Testis (tissue), 2 donors: ENCODE measurements at regions not wholly inside any gene's neighbourhood (a gene's known extent, or its start where the extent isn't known, plus 50 kb on each side); places are given as distances from the start of the nearest gene placed in this dataset.

Experiments
- DNase-seq: peaks from one replicate; pipeline ENCODE4 v3.0.0-alpha.2; 2019
- H3K27ac ChIP-seq, 2 donors: fragments of 200-600 bp; sonication (generic); one replicate each; pipeline ENCODE4 v1.5.1; 2019
- H3K27me3 ChIP-seq: fragments of 200-600 bp; sonication (generic); one replicate; pipeline ENCODE4 v1.5.1; 2019
- H3K36me3 ChIP-seq: fragments of 200-600 bp; sonication (generic); one replicate; pipeline ENCODE4 v1.5.1; 2017; ENCODE audit warnings: low read depth; ENCODE audit errors: missing control alignments
- H3K4me1 ChIP-seq: fragments of 200-600 bp; sonication (generic); one replicate; pipeline ENCODE4 v1.5.1; 2019
- H3K4me3 ChIP-seq, 2 donors: fragments of 200-600 bp; sonication (generic); one replicate each; pipeline ENCODE4 v1.5.1; 2017 to 2019
- H3K9me3 ChIP-seq: fragments of 200-600 bp; sonication (generic); one replicate; pipeline ENCODE4 v1.5.1; 2017
- POLR2A ChIP-seq: fragments of 450-650 bp; IDR thresholded peaks from one replicate; pipeline ENCODE4 v1.6.1; 2017; ENCODE audit warnings: antibody characterized with exemption, mild to moderate bottlenecking, moderate library complexity
- WGBS, 2 donors: methylation state at CpG; one replicate each; pipeline ENCODE4 v1.1.5; 2018; 5-methylcytosine and 5-hydroxymethylcytosine counted together
- intact Hi-C: fragments of 100-400 bp; cut with DNase I; formaldehyde crosslinking; loops from one replicate; pipeline ENCODE4 v1.15.1; 2023; ENCODE audit warnings: low total_unique reads
- TF ChIP-seq, protein P1 (sequence below), 3 experiments: fragments of 450-650 bp in 2 of 3; fragments of 200-600 bp in 1 of 3; sonication (generic) in 1 of 3; IDR thresholded peaks; one replicate each; pipeline ENCODE4 v1.5.1; 2016 to 2019; ENCODE audit warnings: antibody characterized with exemption in 3 of 3, mild to moderate bottlenecking in 2 of 3, moderate library complexity in 1 of 3

- TF ChIP-seq, protein P1, sequence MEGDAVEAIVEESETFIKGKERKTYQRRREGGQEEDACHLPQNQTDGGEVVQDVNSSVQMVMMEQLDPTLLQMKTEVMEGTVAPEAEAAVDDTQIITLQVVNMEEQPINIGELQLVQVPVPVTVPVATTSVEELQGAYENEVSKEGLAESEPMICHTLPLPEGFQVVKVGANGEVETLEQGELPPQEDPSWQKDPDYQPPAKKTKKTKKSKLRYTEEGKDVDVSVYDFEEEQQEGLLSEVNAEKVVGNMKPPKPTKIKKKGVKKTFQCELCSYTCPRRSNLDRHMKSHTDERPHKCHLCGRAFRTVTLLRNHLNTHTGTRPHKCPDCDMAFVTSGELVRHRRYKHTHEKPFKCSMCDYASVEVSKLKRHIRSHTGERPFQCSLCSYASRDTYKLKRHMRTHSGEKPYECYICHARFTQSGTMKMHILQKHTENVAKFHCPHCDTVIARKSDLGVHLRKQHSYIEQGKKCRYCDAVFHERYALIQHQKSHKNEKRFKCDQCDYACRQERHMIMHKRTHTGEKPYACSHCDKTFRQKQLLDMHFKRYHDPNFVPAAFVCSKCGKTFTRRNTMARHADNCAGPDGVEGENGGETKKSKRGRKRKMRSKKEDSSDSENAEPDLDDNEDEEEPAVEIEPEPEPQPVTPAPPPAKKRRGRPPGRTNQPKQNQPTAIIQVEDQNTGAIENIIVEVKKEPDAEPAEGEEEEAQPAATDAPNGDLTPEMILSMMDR (IDR thresholded peaks at IDR 0.05) = no peak
- no peak for TF ChIP-seq POLR2A
- Histone ChIP-seq H3K9me3 (no peaks in the 10 kb centered on the region), H3K27me3 (no peaks in the 10 kb centered on the region), H3K36me3 (no peaks in the 10 kb centered on the region), H3K4me3 (no peak overlapping the region), H3K4me1 (no peaks in the 10 kb centered on the region), H3K27ac (no peak overlapping the region)
- DNase-seq = no peak
- intact Hi-C loops = no loop called here
- 11 to 22% methylated on average over 2 of the region's 2 CpGs for WGBS, 2 donors
These were observed 121.7 kb downstream of the CCER1 start for GRCh38 chr12:90833228-90833627.

GRCh38 chr12:90832427-90832826 is 122.5 kb downstream of the CCER1 start:
- Histone ChIP-seq H3K36me3 (no peaks in the 10 kb centered on the region), H3K27ac (no peak overlapping the region), H3K27me3 (no peaks in the 10 kb centered on the region), H3K4me1 (no peaks in the 10 kb centered on the region), H3K4me3 (no peak overlapping the region), H3K9me3 (no peaks in the 10 kb centered on the region)
- TF ChIP-seq, protein P1 (IDR thresholded peaks at IDR 0.05) = no peak
- no peak for TF ChIP-seq POLR2A
- WGBS, 2 donors = 87 to 88% methylated on average over 3 of the region's 3 CpGs
- intact Hi-C loops = no loop called here
- DNase-seq = no peak

GRCh38 chr12:90831712-90832111 is 123.3 kb downstream of the CCER1 start:
- no peaks in the 10 kb centered on the region for H3K36me3 ChIP-seq
- no peak overlapping the region for H3K4me3 ChIP-seq
- no peaks in the 10 kb centered on the region for H3K4me1 ChIP-seq
- no peaks in the 10 kb centered on the region for H3K27me3 ChIP-seq
- no peak overlapping the region for H3K27ac ChIP-seq
- no peak for DNase-seq
- WGBS, 2 donors = 91 to 100% methylated on average over 1 of the region's 1 CpG
- no peak for TF ChIP-seq POLR2A
- TF ChIP-seq, protein P1 (IDR thresholded peaks at IDR 0.05) = no peak
- no peaks in the 10 kb centered on the region for H3K9me3 ChIP-seq
- intact Hi-C loops = no loop called here

- H3K36me3 ChIP-seq = no peaks in the 10 kb centered on the region
- no peaks in the 10 kb centered on the region for H3K9me3 ChIP-seq
- no peaks in the 10 kb centered on the region for H3K27me3 ChIP-seq
- DNase-seq = no peak
- intact Hi-C loops = no loop called here
- WGBS, 2 donors = 89 to 93% methylated on average over 1 of the region's 1 CpG
- TF ChIP-seq POLR2A = no peak
- TF ChIP-seq, protein P1 (IDR thresholded peaks at IDR 0.05) = no peak
- no peak overlapping the region for H3K27ac ChIP-seq
- no peak overlapping the region for H3K4me3 ChIP-seq
- H3K4me1 ChIP-seq = no peaks in the 10 kb centered on the region
These were observed 125.9 kb downstream of the CCER1 start for GRCh38 chr12:90829044-90829443.

GRCh38 chr12:90828621-90829020 is 126.4 kb downstream of the CCER1 start:
- WGBS, 2 donors = 44 to 59% methylated on average over 2 of the region's 2 CpGs
- no peak for DNase-seq
- Histone ChIP-seq H3K4me3 (no peak overlapping the region), H3K9me3 (no peaks in the 10 kb centered on the region), H3K36me3 (no peaks in the 10 kb centered on the region), H3K27me3 (no peaks in the 10 kb centered on the region), H3K27ac (no peak overlapping the region), H3K4me1 (no peaks in the 10 kb centered on the region)
- TF ChIP-seq, protein P1 (IDR thresholded peaks at IDR 0.05) = no peak
- no peak for TF ChIP-seq POLR2A
- intact Hi-C loops = no loop called here
